GM19238 (cell line): ENCODE measurements at regions not wholly inside any gene's neighbourhood (a gene's known extent, or its start where the extent isn't known, plus 50 kb on each side); places are given as distances from the start of the nearest gene placed in this dataset.
"Not testable (repeated sequence)": the region's sequence is repeated elsewhere in the genome, so short reads cannot be mapped to it uniquely, and the experiment has no call there.

Experiments used
- DNase-seq: peaks from one replicate; pipeline ENCODE4 v3.0.0; 2011; ENCODE audit warnings: low spot score; ENCODE audit not compliant: insufficient read length

GRCh38 chrX:2572740-2573139 is 72.0 kb upstream of the DHRSX start:
- no peak for DNase-seq

GRCh38 chrX:2568125-2568524 is 67.3 kb upstream of the DHRSX start:
- DNase-seq: no peak

- no peak for DNase-seq
These were observed 65.3 kb upstream of the DHRSX start for GRCh38 chrX:2566055-2566454.

GRCh38 chrX:2561456-2561855 is 60.7 kb upstream of the DHRSX start:
- no peak for DNase-seq

- DNase-seq: no peak
These were observed 58.3 kb upstream of the DHRSX start for GRCh38 chrX:2559124-2559523.

GRCh38 chrX:2554891-2555290 is 54.1 kb upstream of the DHRSX start:
- no peak for DNase-seq

GRCh38 chrX:2554066-2554465 is 53.3 kb upstream of the DHRSX start:
- DNase-seq: not testable (repeated sequence)

GRCh38 chrX:2552621-2553201 is 51.9 kb upstream of the DHRSX start:
- DNase-seq: no peak

- no peak for DNase-seq
These were observed 49.7 kb upstream of the DHRSX start for GRCh38 chrX:2550328-2551020.
